Loucy (cell line): ENCODE measurements at regions not wholly inside any gene's neighbourhood (a gene's known extent, or its start where the extent isn't known, plus 50 kb on each side); places are given as distances from the start of the nearest gene placed in this dataset.

ENCODE experiments used
- EZH2phosphoT487 ChIP-seq: fragments of 200-600 bp; IDR thresholded peaks from 2 replicates; pipeline ENCODE4 v1.6.1; 2018; ENCODE audit warnings: antibody characterized with exemption, mild to moderate bottlenecking, moderate library complexity, borderline replicate concordance
- TF ChIP-seq, protein P1 (sequence below): fragments of 200-600 bp; sonication (generic); conservative IDR thresholded peaks from 2 replicates; pipeline ENCODE4 v1.5.1; 2014; ENCODE audit warnings: mild to moderate bottlenecking, antibody characterized with exemption, low read length

DNA sequence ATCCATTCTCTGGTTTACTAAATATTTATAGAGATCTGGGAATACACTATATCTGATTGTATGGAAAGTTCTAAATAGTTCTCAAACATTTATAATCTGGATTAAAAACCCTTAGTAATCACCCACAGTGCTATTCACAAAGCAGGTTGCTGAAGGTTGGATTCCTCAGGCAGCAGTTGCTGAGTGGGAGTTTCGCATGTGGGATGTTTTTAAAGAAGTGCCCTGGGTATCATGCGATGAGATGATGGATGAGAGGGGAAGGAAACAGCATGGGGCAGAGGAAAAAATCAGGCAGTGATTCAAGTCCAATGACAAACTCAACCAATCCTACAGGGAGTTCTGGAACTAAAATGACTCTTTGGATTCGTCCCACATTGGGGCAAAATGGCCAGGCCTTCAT, 85.3 kb upstream of the GALNT2 start:
- TF ChIP-seq, protein P1, sequence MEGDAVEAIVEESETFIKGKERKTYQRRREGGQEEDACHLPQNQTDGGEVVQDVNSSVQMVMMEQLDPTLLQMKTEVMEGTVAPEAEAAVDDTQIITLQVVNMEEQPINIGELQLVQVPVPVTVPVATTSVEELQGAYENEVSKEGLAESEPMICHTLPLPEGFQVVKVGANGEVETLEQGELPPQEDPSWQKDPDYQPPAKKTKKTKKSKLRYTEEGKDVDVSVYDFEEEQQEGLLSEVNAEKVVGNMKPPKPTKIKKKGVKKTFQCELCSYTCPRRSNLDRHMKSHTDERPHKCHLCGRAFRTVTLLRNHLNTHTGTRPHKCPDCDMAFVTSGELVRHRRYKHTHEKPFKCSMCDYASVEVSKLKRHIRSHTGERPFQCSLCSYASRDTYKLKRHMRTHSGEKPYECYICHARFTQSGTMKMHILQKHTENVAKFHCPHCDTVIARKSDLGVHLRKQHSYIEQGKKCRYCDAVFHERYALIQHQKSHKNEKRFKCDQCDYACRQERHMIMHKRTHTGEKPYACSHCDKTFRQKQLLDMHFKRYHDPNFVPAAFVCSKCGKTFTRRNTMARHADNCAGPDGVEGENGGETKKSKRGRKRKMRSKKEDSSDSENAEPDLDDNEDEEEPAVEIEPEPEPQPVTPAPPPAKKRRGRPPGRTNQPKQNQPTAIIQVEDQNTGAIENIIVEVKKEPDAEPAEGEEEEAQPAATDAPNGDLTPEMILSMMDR: no peak
- TF ChIP-seq EZH2phosphoT487: no peak
